HL-60 (cell line): ENCODE measurements at regions not wholly inside any gene's neighbourhood (a gene's known extent, or its start where the extent isn't known, plus 50 kb on each side); places are given as distances from the start of the nearest gene placed in this dataset.

Experiments
- DNase-seq, 2 experiments: peaks; one replicate each; pipeline ENCODE4 v3.0.0-alpha.2; 2010 to 2020; ENCODE audit warnings: low read depth in 1 of 2, low spot score in 1 of 2
- H3K27ac ChIP-seq: fragments of 250-450 bp; sonication (Bioruptor Pico); replicated peaks from 2 replicates; pipeline ENCODE4 v1.5.1; 2020; ENCODE audit warnings: mild to moderate bottlenecking, moderate library complexity
- H3K27me3 ChIP-seq: fragments of 250-450 bp; sonication (Bioruptor Pico); 2 replicates; pipeline ENCODE4 v1.5.1; 2021; ENCODE audit warnings: mild to moderate bottlenecking, moderate library complexity; ENCODE audit not compliant: insufficient read depth, poor library complexity, severe bottlenecking
- H3K4me3 ChIP-seq: replicated peaks from 2 replicates; pipeline ENCODE4 v1.5.1; 2011; ENCODE audit warnings: mild to moderate bottlenecking, control low read depth, low read length; ENCODE audit not compliant: insufficient read depth
- CTCF ChIP-seq: IDR thresholded peaks from one replicate; pipeline ENCODE4 v1.5.1; 2011; ENCODE audit warnings: low read length, control low read depth, inconsistent platforms; ENCODE audit not compliant: insufficient read depth
- GABPA ChIP-seq: IDR thresholded peaks from 2 replicates; pipeline ENCODE4 v1.6.1; 2012; ENCODE audit warnings: low read depth
- POLR2AphosphoS5 ChIP-seq: IDR thresholded peaks from 2 replicates; pipeline ENCODE4 v1.6.1; 2012; ENCODE audit warnings: low read depth
- REST ChIP-seq: IDR thresholded peaks from 2 replicates; pipeline ENCODE4 v1.6.1; 2012; ENCODE audit warnings: low read depth; ENCODE audit not compliant: insufficient replicate concordance
- SPI1 ChIP-seq: IDR thresholded peaks from 2 replicates; pipeline ENCODE4 v1.6.1; 2012; ENCODE audit warnings: low read depth, mild to moderate bottlenecking, borderline replicate concordance

GRCh38 chr9:12166518-12166917, 526.7 kb upstream of the TYRP1 start:
- DNase-seq = peak in 1 of 2 experiments; percentile 34
- no peaks in the 10 kb centered on the region for H3K27me3 ChIP-seq
- no peak overlapping the region for H3K27ac ChIP-seq
- TF ChIP-seq CTCF (no peak), GABPA (no peak), SPI1 (no peak), POLR2AphosphoS5 (no peak)
- H3K4me3 ChIP-seq = no peak overlapping the region

- H3K27ac ChIP-seq = no peak overlapping the region
- no peak overlapping the region for H3K4me3 ChIP-seq
- H3K27me3 ChIP-seq = no peaks in the 10 kb centered on the region
- no peak for DNase-seq
- no peak for TF ChIP-seq GABPA
- no peak for TF ChIP-seq CTCF
- no peak for TF ChIP-seq REST
- no peak for TF ChIP-seq SPI1
- TF ChIP-seq POLR2AphosphoS5 = no peak
Measured at GRCh38 chr9:12170456-12170855, 522.7 kb upstream of the TYRP1 start.

- Histone ChIP-seq H3K27me3 (no peaks in the 10 kb centered on the region), H3K4me3 (no peak overlapping the region), H3K27ac (no peak overlapping the region)
- DNase-seq = no peak
- TF ChIP-seq GABPA (no peak), REST (no peak)
Measured at GRCh38 chr9:12178634-12179033, 514.6 kb upstream of the TYRP1 start.

GRCh38 chr9:12182806-12183205, 510.4 kb upstream of the TYRP1 start:
- Histone ChIP-seq H3K27ac (no peak overlapping the region), H3K4me3 (no peak overlapping the region), H3K27me3 (no peaks in the 10 kb centered on the region)
- TF ChIP-seq POLR2AphosphoS5 (no peak), SPI1 (no peak), CTCF (no peak), GABPA (no peak), REST (no peak)
- no peak for DNase-seq
